Subcutaneous abdominal adipose tissue (tissue), 5 donors: ENCODE measurements at regions not wholly inside any gene's neighbourhood (a gene's known extent, or its start where the extent isn't known, plus 50 kb on each side); places are given as distances from the start of the nearest gene placed in this dataset.

ENCODE experiments used
- H3K27ac ChIP-seq: one replicate; pipeline ENCODE4 v1.7.0; 2013; ENCODE audit warnings: low read depth, mild to moderate bottlenecking, inconsistent platforms, low read length, moderate library complexity
- H3K27me3 ChIP-seq, 5 donors: one replicate each; pipeline ENCODE4 v1.7.0; 2013; ENCODE audit warnings: low read length in 5 of 5, inconsistent platforms in 1 of 5; ENCODE audit not compliant: control insufficient read depth in 5 of 5, insufficient read depth in 4 of 5
- H3K36me3 ChIP-seq, 5 donors: one replicate each; pipeline ENCODE4 v1.7.0; 2013; ENCODE audit warnings: low read length in 5 of 5; ENCODE audit not compliant: control insufficient read depth in 5 of 5, insufficient read depth in 5 of 5
- H3K4me1 ChIP-seq, 5 donors: one replicate each; pipeline ENCODE4 v1.7.0; 2013; ENCODE audit warnings: low read length in 5 of 5, mild to moderate bottlenecking in 3 of 5, moderate library complexity in 1 of 5; ENCODE audit not compliant: control insufficient read depth in 5 of 5, insufficient read depth in 5 of 5
- H3K4me3 ChIP-seq, 5 donors: one replicate each; pipeline ENCODE4 v1.7.0; 2013; ENCODE audit warnings: low read length in 5 of 5, low read depth in 1 of 5
- H3K9ac ChIP-seq, 5 donors: one replicate each; pipeline ENCODE4 v1.7.0; 2013; ENCODE audit warnings: low read length in 5 of 5, mild to moderate bottlenecking in 4 of 5, moderate library complexity in 3 of 5
- H3K9me3 ChIP-seq, 5 donors: one replicate each; pipeline ENCODE4 v1.7.0; 2013; ENCODE audit warnings: low read length in 5 of 5; ENCODE audit not compliant: control insufficient read depth in 5 of 5
- donor health status: healthy.
- donor health status: healthy.
- donor health status: healthy.
- donor health status: healthy.
- donor health status: healthy.

DNA sequence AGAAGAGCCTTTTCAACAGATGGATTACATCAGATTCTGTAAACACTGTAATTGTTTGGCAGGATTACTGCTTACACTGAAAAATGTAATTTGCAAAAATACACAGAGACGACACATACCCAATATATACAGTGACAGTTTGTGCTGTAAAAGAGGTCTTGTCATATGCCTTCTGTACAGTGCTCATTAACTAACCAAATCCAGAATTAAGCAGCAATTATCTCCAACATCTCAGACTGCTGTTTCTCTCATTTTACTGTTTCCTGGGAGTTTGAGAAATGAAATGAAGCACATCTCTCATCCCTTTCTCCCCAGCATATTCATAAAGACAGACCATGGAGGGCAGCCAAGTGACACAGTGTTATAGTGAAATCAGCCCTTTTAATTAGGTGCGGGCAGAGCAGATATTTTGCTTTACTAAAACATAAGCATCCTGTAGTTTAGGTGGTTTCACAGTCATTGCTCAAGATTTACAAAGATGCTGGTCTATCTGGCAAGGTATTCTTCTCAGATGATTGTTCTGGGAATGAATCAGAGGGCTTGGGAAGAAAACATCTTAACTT, 618.4 kb upstream of the USP24 start:
- Histone ChIP-seq H3K4me1 (no peaks in the 10 kb centered on the region), H3K9ac (no peak overlapping the region), H3K4me3 (no peak overlapping the region), H3K27ac (no peak overlapping the region), H3K9me3 (no peaks in the 10 kb centered on the region), H3K36me3 (no peaks in the 10 kb centered on the region), H3K27me3 (no peaks in the 10 kb centered on the region)

DNA sequence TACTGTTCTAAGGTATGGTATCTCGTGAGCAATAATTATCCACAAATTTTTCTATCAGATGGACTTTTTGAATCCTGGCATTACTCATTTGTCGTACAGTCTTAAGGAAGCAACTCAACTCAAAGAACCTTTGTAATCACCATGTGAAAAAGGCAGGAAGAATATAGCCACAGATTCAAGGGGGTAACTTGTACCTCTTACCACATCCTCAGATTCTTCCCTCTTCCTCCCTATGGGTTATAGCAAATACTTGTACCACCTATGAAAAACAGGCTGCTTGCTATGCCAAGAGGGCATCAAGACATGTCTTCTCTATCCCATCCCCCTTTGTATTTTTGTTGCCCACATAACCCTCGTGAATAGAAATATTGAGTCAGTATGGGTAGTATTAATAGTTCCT, 616.6 kb upstream of the USP24 start:
- Histone ChIP-seq H3K4me1 (no peaks in the 10 kb centered on the region), H3K9ac (no peak overlapping the region), H3K27me3 (no peaks in the 10 kb centered on the region), H3K36me3 (no peaks in the 10 kb centered on the region), H3K4me3 (no peak overlapping the region), H3K9me3 (no peaks in the 10 kb centered on the region), H3K27ac (no peak overlapping the region)

DNA sequence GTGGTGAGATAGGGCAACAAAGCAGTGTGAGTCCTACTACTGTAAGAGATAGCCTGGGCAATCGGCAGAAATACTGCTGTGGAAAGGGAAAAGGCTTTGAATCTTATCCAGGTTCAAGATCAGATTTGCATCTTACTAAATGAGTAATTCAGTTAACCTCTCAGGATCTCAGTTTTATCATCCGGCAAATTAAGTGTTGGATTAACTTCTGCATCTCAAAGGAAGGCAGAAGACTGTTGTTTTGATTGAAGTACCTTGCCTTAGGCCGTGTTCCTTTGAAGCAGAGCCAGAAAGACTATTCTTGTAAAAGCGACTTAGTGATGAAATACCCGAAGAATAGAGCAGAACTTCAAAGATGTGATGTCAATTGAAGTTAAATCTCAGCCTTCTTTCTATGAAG, 612.9 kb upstream of the USP24 start:
- H3K27ac ChIP-seq: no peak overlapping the region
- no peaks in the 10 kb centered on the region for H3K27me3 ChIP-seq
- no peaks in the 10 kb centered on the region for H3K9me3 ChIP-seq
- no peaks in the 10 kb centered on the region for H3K4me1 ChIP-seq
- H3K4me3 ChIP-seq: no peak overlapping the region
- no peak overlapping the region for H3K9ac ChIP-seq
- no peaks in the 10 kb centered on the region for H3K36me3 ChIP-seq

DNA sequence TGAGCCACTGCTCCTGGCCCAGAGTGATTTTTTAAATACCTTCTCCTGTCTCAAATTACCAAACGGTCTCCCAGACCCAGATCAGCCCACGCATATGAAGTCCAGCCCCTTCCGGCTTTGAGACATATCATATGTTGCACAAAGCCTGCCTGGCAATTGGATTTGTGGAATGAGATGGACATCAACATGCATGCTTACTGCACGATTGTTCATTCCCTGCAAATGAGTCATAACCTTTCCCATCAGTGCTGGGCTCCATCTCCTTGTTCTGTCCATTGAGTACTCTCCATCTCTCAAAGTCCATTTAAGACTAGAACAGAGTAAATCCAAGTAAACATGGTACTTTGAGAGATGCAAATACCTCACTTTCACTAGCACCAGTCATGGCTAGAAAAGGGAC, 612.2 kb upstream of the USP24 start:
- Histone ChIP-seq H3K36me3 (no peaks in the 10 kb centered on the region), H3K27me3 (no peaks in the 10 kb centered on the region), H3K4me3 (no peak overlapping the region), H3K9me3 (no peaks in the 10 kb centered on the region), H3K4me1 (no peaks in the 10 kb centered on the region), H3K9ac (no peak overlapping the region), H3K27ac (no peak overlapping the region)

GRCh38 chr1:55826381-55827080, 611.4 kb upstream of the USP24 start:
- Histone ChIP-seq H3K36me3 (no peaks in the 10 kb centered on the region), H3K9me3 (no peaks in the 10 kb centered on the region), H3K4me1 (peaks cover 0 to 2% (median 0%) of the 10 kb centered on the region in 5 donors), H3K9ac (no peak overlapping the region), H3K4me3 (no peak overlapping the region), H3K27me3 (no peaks in the 10 kb centered on the region), H3K27ac (no peak overlapping the region)

GRCh38 chr1:55825461-55825860, 610.3 kb upstream of the USP24 start:
- H3K4me1 ChIP-seq: peaks cover 0 to 8% (median 0%) of the 10 kb centered on the region in 5 donors
- no peak overlapping the region for H3K9ac ChIP-seq
- H3K27me3 ChIP-seq: no peaks in the 10 kb centered on the region
- H3K9me3 ChIP-seq: no peaks in the 10 kb centered on the region
- H3K27ac ChIP-seq: no peak overlapping the region
- H3K4me3 ChIP-seq: no peak overlapping the region
- H3K36me3 ChIP-seq: no peaks in the 10 kb centered on the region

DNA sequence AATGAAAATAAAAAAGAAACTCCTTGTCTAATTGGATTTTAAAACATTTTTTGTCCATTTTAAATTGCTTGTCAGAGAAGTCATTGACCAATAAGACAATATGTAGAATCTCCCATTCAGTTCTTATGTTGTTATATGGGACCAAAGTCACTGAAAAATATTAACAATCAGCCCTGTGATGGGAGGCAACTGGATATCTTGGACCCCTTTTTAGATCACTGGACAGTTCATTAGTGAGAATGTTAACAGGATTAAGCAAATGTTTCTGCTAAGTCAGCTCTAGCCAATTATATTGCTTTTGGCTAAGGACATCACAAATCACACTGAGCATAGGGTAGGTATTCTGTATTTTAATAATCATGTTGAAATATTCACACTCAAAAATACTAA, 609.1 kb upstream of the USP24 start:
- H3K36me3 ChIP-seq: no peaks in the 10 kb centered on the region
- no peaks in the 10 kb centered on the region for H3K9me3 ChIP-seq
- no peak overlapping the region for H3K27ac ChIP-seq
- H3K4me3 ChIP-seq: no peak overlapping the region
- H3K27me3 ChIP-seq: no peaks in the 10 kb centered on the region
- no peak overlapping the region for H3K9ac ChIP-seq
- peaks cover 0 to 8% (median 0%) of the 10 kb centered on the region in 5 donors for H3K4me1 ChIP-seq

DNA sequence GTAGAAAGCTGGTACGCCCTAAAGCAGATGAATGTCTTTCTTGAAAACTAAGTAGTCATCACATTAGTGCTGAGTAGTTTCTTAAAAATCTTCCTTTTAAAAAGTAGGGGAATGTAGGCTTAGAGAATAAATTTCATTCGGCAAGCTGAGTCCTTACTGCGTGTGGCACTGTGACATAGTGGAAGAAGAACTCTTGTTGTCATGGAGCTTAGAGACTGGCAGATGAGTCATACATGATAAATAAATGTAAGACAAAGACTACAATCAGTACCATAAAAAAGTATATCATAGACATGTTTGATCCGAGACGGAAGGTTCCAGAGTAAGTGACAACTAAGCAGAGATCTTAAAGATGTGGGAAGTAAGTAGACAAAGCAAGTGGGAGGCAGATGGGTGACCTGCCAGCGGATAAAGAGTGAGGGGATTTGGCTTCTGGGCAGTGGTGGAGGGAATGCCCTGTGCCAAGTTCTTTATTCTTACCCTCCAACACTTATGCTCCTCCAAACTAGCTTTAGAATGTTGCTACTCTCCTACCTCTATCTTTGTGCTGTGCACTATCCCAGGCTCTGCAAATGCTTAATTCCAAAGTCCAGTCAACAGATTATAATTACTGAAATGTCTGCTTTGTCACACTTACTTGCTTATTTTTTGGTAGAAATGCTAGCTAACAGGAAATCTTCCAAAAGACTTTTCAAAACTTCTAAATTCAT, 608.5 kb upstream of the USP24 start:
- Histone ChIP-seq H3K27ac (no peak overlapping the region), H3K9ac (no peak overlapping the region), H3K27me3 (no peaks in the 10 kb centered on the region), H3K9me3 (no peaks in the 10 kb centered on the region), H3K36me3 (no peaks in the 10 kb centered on the region), H3K4me3 (no peak overlapping the region), H3K4me1 (peaks cover 0 to 8% (median 0%) of the 10 kb centered on the region in 5 donors)

DNA sequence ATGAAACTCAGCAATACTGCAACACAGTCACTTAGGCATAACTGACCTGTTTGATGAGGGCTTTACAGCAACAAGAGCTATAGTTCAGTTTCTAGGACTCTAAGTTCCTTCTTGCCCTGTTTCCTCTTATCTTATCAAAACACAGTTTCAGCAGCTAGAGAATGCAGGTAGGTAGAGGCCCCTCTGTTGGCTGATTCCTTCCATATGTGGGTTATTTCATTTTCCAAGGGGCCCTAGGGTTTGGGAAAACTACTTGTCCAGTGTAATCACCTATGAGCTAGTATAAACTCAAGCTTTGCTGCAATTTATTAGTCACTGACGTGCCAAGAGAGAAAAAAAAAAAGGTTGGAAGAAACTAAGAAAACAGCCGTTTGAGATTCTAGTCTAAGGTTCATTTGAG, 607.7 kb upstream of the USP24 start:
- Histone ChIP-seq H3K4me3 (no peak overlapping the region), H3K9me3 (no peaks in the 10 kb centered on the region), H3K9ac (no peak overlapping the region), H3K27ac (no peak overlapping the region), H3K36me3 (no peaks in the 10 kb centered on the region), H3K4me1 (peaks cover 0 to 8% (median 0%) of the 10 kb centered on the region in 5 donors), H3K27me3 (no peaks in the 10 kb centered on the region)

- Histone ChIP-seq H3K4me3 (no peak overlapping the region), H3K27ac (no peak overlapping the region), H3K9ac (no peak overlapping the region), H3K9me3 (no peaks in the 10 kb centered on the region), H3K36me3 (no peaks in the 10 kb centered on the region), H3K4me1 (peaks cover 0 to 8% (median 6%) of the 10 kb centered on the region in 5 donors), H3K27me3 (no peaks in the 10 kb centered on the region)
These were observed 606.1 kb upstream of the USP24 start for GRCh38 chr1:55821234-55821633.
